HG02973 (cell line): ENCODE measurements at regions not wholly inside any gene's neighbourhood (a gene's known extent, or its start where the extent isn't known, plus 50 kb on each side); places are given as distances from the start of the nearest gene placed in this dataset.

ENCODE experiments used
- ATAC-seq: cut with Tn5 transposase; IDR thresholded peaks from one replicate; pipeline ENCODE4 v1.9.1; 2021; ENCODE audit warnings: moderate library complexity; ENCODE audit not compliant: unreplicated experiment

DNA sequence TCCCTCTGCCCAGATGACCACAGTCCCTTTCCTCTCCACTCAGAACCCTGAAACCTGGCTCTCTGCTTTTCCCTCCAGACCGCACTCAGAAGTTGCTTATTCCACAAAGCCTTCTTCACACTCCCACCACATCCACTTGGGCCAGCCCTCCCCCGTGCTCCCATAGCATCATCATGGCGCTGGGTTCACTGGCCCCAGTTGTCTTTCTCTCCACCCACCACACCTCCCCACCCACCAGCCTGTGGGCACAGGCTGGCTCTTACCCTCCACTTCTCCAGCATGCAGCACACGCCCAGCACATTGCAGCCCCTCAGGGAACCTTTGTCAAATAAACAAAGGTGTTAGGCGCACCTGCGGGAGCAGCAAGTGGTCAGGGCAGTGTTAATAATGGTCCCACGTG, 130.0 kb downstream of the KATNIP start:
- ATAC-seq = no peak

DNA sequence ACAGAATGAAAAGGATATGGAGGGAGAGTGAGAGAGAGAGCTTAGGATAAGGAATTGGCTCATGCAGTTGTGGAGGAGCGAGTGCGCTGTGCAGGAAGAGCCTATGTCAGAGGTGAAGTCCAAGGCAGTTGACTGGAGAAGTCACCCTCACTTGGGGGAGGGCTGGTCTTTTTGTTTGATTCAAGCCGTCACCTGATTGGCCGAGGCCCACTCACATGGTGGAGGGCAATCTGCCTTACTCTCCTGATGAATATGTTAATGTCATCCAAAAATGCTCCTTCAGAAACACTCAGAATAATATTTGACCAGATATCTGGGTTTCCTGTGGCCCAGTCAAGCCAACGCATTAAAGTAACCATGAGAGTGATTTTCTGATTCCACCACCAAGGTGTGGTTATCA, 131.7 kb downstream of the KATNIP start:
- no peak for ATAC-seq

DNA sequence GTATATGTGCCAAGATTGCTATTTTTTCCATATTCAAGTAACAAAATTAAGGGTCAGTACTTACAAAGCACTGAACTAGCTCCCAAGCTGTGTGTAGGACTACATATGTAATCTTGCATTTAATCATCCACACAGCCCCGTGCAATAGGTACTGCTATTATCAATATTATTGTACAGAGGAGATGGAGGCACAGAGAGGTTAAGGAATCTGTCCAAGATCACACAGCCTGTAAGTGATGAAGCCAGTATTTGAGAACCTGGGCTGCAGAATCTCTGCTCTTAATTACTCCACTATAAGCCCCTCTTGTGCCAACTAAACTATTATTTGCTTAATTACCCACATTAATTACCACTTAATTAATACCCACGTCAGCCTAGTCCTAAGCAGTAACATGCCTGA, 134.1 kb downstream of the KATNIP start:
- ATAC-seq = no peak

DNA sequence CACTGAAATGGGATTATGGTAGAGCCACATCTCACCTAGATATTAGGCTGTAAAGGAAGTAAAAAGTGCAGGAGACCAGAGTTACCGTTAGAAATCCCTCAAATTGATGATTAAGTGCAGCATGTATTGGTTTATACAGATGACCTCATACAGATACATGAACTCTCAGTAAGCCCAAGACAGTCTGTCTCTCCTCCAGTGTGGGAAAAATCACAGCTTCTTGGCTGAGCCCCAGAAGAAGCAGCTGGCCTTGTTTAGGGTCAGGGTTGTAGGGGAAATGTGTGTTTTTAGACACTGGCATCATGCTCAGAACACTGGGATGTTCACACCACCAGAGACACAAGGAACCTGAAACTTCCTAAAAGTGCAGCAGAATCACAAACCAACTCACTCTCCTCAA, 135.9 kb downstream of the KATNIP start:
- no peak for ATAC-seq

DNA sequence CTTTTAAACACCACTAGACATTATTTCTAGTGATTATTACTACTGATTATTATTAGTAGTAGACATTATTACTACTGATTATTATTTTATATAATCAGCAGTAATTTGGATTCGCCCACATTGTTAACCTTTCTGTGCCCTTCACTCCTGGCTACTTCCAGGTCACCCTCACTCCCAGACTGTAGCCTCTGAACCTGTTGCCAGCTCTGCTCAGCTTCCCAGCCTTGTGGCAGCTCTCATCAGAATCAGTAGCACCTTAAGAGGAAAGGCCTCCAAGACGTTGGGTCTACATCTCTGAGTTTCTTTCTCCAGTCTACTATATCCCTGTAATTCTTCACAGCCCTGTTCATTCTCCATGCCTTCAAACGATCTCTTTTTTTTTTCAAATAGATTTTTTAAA, 137.0 kb downstream of the KATNIP start:
- no peak for ATAC-seq

DNA sequence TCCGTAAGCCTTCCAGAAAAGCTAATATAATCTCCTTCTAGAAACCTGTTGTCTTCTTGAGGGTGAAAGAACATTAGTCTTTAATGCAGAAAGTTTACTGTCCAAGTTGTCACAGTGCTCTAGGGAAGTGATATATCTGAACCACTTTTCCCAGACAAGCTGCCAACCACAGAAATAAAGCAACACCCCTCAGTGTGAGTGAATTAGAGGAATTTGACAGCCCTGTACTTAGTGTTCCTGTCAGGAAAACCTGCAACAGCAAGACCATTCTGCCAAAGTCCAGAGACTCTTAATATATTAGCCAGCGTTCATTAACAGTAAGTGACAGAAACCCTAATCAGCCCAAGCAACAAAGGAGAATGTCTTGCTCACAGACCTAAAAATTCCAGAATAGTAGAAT, 137.7 kb downstream of the KATNIP start:
- ATAC-seq = no peak

DNA sequence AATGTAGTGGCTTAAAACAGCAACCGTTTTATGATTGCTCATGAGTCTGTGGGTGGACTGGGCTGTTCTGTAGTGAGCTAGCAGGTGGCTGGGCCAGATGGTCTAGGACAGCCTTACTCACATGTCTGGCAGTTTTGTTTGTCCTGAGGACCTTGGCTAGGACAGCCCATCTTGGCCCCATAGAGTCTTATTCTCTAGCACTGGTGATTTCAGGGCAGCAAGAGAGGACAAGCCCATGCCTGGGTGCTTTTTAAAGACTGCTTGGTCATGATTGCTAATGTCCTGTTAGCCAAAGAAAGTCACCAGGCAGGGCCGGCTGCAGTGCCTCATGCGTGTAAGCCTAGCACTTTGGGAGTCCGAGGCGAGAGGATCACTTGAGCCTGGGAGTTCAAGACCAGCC, 139.8 kb downstream of the KATNIP start:
- no peak for ATAC-seq

DNA sequence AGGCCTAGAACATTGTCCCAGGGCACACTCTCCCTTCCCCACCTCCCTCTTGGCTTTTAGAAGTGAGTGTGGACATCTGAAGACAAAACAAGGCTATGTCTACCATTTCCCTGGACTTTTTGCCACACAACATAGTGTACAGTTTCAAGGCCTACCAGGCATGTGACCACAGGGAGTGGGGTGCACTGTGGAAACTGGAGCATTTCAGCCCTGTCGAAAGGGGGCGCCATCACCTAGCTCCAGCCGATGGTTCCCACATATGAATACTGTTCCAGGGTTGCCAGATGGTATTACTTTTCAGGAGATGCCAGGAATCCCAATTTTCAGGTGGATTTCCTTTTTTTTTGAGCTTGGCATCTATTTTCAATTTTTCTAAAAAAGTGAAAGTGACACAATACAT, 140.7 kb downstream of the KATNIP start:
- ATAC-seq = no peak

DNA sequence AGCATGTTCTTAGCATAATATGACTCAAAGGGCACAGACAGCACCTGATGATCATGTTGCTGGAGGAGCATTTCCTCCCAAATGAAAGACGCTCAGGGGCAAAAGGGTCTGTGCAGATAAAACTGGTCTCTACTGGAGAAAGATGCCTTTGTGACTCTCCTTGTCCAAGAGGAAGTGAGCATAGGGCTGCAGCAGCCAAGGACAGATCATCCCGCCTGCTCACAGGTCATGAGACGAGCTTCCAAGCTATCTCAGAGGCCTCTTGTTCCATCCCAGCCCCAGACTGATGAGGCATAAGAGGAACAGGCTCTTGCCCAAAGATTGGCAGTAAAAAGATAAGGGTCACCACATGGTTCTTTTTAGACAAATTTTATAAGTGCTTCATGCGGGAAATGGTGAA, 141.8 kb downstream of the KATNIP start:
- no peak for ATAC-seq

DNA sequence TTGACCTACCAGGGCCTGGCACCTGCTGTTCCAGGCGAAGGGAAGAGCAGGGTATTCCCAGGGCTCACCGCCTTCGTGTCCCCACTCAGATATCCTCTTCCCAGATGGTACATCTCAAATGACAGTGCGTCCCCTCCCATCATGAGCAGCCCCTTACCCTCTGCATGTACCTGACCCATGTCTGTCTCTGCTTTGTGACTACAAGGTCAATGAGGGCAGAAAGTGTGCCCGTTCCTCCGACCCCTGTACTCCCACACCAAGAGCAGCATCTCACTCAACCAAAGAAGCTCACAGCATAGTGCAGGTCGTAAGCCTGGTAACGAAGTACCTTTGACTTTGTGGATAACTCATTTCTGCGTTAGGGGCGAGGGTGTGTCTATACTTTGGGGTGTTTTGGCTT, 142.6 kb downstream of the KATNIP start:
- no peak for ATAC-seq

DNA sequence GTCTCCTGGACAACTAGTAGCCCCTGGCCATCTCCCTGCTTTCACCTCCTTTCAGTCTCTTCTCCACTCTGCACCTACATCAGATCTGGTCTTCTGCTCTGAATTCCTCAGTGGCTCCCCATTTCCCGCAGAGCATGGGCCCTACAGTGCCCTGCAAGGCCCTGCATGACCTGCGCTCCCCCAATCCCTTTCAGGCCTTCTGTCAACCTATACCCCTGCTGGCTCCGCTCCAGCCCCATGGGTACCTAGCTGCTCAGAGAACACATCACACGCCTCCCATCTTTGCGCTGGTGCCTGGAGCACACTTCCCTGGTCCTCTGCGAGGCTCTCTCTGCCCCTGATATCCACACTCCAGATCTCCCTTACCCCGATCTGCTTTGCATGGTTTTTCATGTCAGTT, 145.2 kb downstream of the KATNIP start:
- ATAC-seq = no peak

DNA sequence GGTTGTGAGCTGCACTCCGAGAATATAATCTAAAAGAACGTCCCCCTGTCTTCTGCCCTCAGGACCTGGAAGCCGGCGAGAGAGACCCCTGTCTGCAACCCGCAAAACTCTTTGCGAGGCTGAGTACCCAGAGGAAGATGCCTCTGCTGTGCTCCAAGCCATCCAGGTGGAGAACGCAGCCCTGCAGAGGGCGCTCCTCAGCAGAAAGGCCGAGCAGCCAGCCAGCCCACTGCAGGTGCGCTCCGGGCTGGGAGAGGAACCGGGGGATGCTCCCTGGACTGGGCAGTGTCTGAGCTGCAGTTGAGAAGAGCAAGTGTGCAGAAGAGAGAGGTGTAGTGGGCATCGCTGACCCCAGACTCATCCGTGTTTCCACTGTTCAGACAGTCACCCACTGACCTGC, 148.3 kb downstream of the KATNIP start:
- no peak for ATAC-seq

DNA sequence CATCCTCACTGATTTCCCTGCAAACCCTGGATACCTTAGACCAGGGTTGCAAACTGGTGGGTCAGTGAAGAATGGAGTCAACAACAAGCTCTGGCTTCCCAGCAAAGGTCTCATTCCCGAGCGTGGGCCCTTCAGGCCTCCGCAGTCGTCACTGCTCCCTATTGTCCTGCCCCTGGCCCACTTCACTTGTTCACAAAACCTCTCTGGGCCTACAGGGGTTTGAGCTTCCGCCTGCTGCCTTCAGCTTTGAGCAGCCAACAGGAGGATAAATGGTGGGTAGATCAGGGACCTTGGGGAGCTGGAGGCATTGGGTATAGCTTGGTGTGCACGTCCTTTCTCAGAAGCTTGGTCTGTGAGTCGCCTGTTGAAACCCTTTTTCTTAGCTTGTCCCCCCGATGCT, 148.8 kb downstream of the KATNIP start:
- no peak for ATAC-seq

DNA sequence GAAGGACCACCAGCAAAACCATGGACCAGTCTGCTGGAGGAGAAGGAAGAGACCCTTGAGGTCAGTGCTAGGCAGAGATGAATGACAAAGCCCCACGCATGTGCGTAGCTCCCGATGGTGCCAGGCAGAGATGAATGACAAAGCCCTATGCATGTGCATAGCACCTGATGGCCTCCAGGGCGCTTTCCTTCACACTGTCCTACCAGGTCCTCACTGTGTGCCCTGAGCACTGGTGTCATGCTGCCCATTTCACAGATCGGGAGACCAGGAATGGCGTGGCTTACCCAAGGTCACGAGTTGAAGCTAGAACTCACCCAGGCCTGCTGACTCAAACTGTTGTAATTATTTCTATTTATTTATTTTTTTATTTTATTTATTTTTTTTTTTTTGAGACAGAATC, 149.6 kb downstream of the KATNIP start:
- no peak for ATAC-seq

DNA sequence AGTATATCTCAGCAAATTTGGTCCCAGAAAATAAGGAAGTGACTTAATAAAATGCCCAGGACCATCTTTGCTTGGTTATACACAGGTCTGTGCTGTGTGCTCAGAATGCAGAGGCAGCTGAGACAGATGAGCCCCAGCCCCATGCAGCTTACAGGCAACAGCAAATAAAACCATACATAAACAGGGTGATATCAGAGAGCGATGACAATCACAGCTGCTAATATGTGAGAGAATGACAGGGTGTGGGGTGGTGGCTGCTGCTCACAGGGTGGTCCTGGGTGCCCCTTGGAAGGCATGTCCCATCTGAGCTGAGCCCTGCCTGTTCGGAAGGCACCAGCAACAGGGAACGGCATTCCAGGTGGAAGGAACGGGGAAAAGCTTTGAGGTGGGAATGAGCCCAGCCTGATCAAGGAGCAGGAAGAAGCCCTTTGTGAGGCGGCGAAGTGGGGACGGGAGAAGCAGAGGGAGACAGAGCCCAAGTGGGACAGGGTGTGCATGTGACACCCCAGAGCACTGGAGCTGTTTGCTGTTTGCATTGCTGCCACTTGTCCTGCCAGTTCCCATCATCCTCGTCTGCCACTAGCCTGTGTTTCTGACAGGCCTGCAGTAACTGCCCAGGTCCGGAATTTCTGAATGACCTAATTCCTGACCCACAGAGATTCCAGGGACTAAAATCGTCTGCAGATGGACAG, 150.5 kb downstream of the KATNIP start:
- no peak for ATAC-seq

DNA sequence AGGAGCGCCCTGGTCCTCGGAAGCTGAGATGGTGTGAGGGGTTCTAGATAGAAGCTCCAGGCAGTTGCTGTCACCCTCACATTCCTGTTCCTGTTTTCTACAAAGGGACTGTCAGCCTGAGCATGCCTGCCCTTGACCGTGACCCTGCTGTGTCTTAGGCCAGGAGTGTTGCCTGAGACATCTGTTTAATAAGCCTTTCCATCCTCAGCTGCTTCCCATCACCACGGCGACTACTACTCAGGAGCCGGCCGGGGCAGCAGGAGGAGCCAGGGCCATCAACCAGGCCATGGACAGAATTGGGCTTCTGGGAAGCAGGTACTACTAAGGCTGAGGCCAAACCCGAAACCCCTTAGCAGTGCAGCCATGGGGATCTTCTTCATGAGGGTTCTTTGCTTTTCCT, 151.4 kb downstream of the KATNIP start:
- ATAC-seq = no peak

DNA sequence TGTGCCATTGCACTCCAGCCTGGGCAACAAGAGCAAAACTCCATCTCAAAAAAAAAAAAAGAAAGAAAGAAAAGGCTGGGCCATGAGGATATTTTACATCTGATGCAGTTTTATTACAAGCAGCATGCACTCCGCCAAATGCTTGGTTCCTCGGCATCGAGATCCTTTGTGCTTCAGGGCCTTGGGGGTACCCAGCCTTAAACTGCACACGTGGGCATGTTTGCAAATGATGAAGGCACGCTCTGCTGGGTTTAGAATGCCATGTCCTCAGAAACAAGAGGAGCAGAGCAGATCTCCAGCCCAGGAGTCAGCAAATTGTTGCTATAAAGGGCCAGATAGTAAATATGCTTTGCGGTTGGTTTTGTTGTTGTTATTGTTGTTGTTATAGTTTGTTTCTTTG, 153.2 kb downstream of the KATNIP start:
- no peak for ATAC-seq

DNA sequence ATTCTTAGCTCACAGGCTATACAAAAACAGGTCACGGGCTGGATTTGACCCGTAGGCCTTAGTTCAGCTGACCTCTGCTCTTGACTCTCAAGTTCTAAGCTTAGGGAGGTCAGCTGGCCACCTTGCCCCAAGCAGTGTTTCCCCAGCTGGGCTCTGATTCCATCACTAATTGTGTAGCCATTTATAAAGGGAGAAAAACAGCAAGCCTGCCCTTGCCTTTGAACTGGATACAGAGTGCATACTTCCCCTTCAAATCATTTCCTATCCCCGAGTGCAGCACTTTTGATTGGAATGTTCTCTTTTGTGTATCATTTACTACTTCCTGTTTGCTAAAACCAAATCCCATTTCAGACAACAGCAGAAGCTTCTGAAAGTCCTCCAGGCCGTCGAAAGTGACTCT, 153.6 kb downstream of the KATNIP start:
- no peak for ATAC-seq

DNA sequence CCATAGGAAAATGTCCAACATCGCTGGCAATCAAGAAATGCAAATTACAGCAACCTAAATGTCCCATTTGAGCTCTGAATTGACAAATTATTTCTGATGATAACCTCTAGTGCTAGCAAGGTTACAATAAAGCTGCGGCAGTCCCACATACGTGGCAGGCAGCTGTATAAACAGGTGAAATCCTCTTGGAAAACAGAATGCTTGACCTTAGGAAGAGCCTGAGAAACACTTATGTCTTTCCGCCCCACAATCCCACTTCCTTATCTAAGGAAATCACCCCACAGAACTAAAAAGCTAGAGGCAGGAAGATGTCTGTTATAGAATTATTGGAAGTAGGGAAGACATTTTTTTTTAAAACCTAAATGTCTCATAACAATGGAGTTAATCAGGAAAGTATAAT, 154.3 kb downstream of the KATNIP start:
- ATAC-seq = no peak

DNA sequence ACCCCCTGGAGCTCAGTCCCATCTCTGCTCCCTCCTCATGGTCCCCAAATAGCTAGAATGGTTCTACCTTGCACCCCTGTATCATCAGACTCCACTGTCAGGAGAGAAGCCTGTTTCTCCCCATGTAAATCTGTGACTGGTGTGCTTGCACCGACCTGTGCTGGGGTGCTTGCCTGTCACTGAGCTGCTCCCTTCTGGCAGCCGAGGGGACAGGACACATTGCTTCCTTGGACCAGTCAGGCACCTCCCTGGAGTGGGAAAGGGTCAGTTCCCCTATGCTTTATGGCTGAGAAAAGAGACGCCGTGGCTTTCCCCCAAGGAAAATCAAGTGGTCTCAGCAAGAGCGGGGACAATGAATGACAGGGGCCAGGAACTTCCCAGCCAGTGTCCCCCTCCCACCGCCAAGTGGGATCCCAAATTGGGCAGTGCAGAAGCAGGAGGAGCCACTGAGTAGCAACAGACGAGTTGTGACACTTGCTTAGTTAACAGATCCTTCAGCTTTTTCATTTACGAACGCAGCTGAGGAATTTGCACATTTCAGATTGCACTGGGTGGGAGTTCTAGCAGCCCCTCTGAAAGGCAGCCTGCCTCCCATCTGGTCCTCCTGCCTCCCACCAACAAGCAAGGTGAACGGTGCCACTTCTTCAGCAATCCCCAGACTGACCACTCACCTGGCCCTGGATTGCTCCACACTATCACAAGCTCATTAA, 156.4 kb downstream of the KATNIP start:
- ATAC-seq = no peak

DNA sequence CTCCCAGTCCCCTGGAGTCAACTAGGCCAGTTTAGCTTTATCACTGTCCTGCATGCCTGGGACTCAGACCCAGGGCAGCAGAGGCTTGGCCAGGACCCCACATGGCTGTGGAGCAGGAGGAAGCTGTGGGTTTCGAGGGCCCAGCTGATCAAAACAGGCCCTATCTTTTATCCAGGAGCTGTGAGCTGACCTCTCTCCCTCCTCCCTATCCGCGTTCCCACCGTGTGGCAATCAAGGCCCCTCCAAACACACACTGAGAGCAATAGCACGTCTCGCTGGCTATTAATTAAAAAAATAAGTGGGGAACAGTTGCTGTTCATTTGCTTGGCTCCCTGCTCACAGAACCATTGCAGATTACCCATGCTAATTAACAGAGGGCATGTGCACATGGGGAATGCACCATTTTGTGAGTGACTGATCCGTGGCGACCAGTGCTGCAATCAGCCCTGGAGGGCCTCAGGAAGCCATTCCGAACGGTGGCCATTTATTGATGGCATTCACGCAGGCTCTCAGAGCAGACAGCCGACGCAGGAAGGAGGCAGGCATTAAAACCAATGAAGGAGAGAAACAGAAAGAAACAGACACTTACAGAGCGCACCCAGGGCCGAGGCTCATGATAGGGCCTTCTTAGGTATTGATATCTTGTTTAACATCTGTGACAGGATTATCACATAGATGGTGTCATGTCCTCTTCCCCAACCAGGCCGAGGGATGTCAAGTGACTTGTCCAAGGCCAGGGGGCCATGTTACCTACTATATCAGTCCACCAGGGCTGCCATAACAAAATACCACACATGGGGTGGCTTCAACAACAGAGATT, 157.1 kb downstream of the KATNIP start:
- no peak for ATAC-seq

DNA sequence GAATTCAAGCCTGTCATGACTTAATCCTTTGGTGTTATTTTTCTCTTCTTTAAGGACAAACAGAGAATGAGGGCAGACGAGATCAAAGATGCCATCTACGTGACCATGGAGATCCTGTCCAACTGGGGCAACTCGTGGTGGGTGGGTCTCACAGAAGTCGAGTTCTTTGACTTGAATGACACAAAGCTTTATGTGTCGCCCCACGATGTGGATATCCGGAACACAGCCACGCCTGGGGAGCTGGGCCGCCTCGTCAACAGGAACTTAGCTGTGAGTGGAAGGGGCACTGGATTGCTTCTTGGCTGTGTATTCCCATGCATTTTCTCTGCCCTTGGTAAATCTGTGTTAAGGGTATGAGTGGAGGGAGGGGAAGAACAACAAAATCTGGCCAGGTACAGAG, 158.7 kb downstream of the KATNIP start:
- no peak for ATAC-seq
